ENCODE measurements at regions not wholly inside any gene's neighbourhood (a gene's known extent, or its start where the extent isn't known, plus 50 kb on each side); places are given as distances from the start of the nearest gene placed in this dataset.
"Not testable (repeated sequence)": the region's sequence is repeated elsewhere in the genome, so short reads cannot be mapped to it uniquely, and the experiment has no call there.

DNA sequence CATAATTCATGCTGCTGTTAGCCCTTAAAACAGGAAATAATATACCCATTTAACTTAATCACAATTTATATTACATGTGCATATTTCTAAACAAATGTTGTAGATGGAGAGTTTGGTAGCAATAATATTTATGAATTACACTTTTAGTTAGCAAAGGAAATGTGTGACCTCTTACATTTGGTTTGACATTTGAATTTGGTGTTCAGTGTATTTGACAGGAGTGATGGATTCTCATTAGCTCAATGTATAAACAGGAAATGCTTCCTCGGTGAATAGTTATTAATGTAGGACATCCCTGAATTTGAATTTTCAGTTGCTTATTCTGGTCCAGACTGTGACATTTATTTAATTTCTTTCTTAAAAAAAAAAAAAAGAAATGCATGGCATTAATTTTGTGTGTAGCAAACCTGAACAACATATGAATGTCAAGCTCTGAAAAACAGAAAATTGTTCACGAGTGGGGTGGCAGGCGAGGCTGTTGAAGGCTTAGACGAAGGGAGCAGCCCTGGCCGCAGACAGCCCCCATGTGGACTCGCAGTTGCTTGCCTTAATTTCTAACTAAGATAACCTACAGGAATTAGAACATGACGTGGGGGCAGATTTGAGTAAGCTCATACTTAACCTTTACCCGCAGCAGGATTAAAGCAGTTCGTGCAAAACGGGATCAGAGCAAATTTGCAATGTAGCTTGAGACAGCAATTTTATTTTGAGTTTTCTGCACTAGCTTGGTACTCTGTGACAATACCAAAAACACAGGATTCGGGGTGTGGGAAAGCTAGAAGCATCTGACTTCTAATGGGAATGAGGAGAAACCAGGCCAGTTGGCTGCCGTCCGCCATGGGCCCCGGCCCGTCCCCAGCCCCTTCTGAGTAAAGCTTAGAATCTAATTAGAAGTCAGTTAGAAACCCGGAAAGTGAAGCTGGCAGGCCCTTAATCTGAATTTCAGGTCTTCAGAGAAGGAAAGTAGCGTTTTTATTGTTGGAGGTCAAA is 134.3 kb downstream of the MACROH2A1 start:
- Histone ChIP-seq H3K9me3 (no peaks in the 10 kb centered on the region), H3K36me3 (no peaks in the 10 kb centered on the region), H3K27ac (no peak overlapping the region), H3K4me1 (no peaks in the 10 kb centered on the region), H3K27me3 (no peaks in the 10 kb centered on the region), H3K4me3 (no peak overlapping the region)
- 70 to 75% methylated on average over 17 of the region's 17 CpGs for WGBS, 2 donors
- FAIRE-seq (no peak), DNase-seq (no peak), ATAC-seq (no peak)
- intact Hi-C loops (cut with DNase I): no loop called here
- TF ChIP-seq, protein P1, sequence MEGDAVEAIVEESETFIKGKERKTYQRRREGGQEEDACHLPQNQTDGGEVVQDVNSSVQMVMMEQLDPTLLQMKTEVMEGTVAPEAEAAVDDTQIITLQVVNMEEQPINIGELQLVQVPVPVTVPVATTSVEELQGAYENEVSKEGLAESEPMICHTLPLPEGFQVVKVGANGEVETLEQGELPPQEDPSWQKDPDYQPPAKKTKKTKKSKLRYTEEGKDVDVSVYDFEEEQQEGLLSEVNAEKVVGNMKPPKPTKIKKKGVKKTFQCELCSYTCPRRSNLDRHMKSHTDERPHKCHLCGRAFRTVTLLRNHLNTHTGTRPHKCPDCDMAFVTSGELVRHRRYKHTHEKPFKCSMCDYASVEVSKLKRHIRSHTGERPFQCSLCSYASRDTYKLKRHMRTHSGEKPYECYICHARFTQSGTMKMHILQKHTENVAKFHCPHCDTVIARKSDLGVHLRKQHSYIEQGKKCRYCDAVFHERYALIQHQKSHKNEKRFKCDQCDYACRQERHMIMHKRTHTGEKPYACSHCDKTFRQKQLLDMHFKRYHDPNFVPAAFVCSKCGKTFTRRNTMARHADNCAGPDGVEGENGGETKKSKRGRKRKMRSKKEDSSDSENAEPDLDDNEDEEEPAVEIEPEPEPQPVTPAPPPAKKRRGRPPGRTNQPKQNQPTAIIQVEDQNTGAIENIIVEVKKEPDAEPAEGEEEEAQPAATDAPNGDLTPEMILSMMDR (IDR thresholded peaks at IDR 0.05): no peak

DNA sequence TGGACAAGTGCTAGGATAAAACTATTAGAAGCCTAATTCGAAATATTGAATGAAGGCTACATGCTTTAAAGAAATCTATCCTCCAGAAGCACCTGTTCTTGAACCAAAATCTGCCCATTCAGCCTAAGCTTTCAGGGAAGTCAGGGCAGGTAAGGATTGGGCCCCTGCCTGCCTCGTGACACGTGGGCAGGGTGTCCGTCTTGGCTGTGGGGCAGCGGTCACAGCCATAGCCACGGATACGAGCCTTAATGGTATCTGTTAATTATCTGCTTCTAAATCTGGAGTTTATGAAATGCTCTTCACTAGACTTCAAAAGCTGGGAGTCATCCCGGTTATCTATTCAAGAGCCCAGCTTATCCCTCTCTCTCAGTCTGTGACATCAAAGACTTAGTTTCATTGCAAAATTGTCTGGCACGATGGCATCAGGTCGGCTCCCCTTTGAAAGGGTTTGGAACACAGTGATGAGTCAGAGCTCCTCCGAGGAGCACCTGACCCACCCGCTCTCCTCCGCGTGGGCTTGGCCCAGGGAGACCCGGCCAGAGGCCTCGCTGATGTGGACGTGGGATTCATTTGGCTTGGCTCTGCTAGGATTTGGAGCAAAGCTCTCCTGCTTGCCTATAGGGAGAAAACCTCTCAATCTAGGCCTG is 135.9 kb downstream of the MACROH2A1 start:
- H3K4me3 ChIP-seq: no peak overlapping the region
- TF ChIP-seq, protein P1 (IDR thresholded peaks at IDR 0.05): no peak
- no peak for FAIRE-seq
- no peaks in the 10 kb centered on the region for H3K9me3 ChIP-seq
- H3K36me3 ChIP-seq: no peaks in the 10 kb centered on the region
- intact Hi-C loops (cut with DNase I): no loop called here
- no peak for ATAC-seq
- no peaks in the 10 kb centered on the region for H3K4me1 ChIP-seq
- no peak overlapping the region for H3K27ac ChIP-seq
- H3K27me3 ChIP-seq: no peaks in the 10 kb centered on the region
- no peak for DNase-seq
- 83 to 86% methylated on average over 17 of the region's 17 CpGs for WGBS, 2 donors

DNA sequence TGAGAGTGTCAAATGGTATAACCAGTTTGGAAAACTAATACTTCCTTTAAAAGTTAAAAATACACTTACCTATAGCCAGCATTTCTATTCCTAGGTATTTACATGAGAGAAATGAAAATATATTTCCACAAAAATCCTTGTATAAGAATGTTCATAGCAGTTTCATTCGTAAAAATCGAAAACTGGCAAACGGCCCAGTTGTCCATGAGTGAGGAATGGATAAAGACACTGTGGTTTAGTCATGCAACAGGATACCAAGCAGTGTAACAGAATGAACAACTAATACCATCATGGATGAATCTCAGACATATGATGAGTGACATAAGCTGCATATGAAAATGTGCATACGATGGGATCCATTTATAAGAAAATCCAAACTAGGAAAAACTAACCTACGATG is 136.7 kb downstream of the MACROH2A1 start:
- Histone ChIP-seq H3K9me3 (no peaks in the 10 kb centered on the region), H3K36me3 (no peaks in the 10 kb centered on the region), H3K4me3 (no peak overlapping the region), H3K27ac (no peak overlapping the region), H3K4me1 (no peaks in the 10 kb centered on the region), H3K27me3 (no peaks in the 10 kb centered on the region)
- 63 to 86% methylated on average over 5 of the region's 5 CpGs for WGBS, 2 donors
- ATAC-seq (no peak), FAIRE-seq (no peak), DNase-seq (no peak)
- TF ChIP-seq, protein P1 (IDR thresholded peaks at IDR 0.05): no peak
- intact Hi-C loops (cut with DNase I): no loop called here

DNA sequence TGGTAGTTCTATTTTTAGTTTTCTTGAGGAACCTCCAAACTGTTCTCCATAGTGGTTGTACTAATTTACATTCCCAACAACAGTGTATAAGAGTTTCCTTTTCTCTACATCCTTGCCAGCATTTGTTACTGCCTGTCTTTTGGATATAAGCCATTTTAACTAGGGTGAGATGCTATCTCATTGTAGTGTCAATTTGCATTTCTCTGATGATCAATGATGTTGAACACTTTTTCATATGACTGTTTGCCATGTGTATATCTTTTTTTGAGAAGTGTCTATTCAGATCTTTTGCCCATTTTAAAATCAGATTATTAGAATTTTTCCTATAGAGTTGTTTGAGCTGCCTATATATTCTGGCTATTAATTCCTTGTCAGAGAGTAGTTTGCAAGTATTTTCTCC is 138.9 kb downstream of the MACROH2A1 start:
- H3K27ac ChIP-seq; H3K36me3 ChIP-seq; H3K4me3 ChIP-seq; intact Hi-C loops (cut with DNase I); DNase-seq; H3K4me1 ChIP-seq; FAIRE-seq; ATAC-seq; H3K9me3 ChIP-seq; H3K27me3 ChIP-seq: not testable (repeated sequence)

DNA sequence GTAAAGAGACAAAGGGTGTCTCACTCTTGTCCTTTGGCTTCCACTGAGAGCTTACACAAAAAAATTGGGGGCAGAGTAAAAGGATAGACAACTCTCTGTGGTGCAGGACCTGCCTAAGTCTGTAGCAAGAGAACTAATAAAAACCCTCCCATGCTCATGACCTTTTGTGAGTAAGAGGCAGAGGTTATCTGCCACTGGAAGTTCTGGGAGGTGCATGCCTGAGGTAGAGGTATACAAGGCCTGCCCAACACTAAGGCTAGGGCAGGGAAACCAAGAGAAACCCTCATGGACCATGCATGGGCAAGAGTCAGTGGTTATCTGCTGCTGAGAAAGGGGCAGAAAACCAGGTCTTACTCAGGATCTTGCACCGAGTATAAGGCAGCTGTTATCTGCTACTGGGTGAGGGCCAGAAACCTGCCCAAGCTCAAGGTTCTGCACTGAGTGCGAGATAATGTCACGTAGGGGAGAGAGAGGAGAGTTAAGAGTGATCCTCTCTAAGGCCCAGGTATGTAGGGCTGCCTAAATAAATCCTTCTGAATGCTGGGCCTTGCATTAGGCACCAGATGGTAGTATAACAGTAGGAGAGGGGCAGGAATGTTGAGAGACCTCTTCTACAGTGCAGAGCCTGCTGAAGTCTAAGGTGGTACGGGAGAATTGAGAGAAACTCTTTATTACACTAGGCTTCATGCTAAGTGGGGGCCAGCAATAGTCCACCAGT is 143.4 kb downstream of the MACROH2A1 start:
- Histone ChIP-seq H3K36me3 (no peaks in the 10 kb centered on the region), H3K27ac (no peak overlapping the region), H3K4me1 (no peaks in the 10 kb centered on the region), H3K27me3 (no peaks in the 10 kb centered on the region), H3K4me3 (no peak overlapping the region), H3K9me3 (no peaks in the 10 kb centered on the region)
- intact Hi-C loops (cut with DNase I): no loop called here
- no peak for ATAC-seq
- FAIRE-seq: no peak
- DNase-seq: no peak
- WGBS, 2 donors: 54 to 61% methylated on average over 4 of the region's 4 CpGs
- TF ChIP-seq, protein P1 (IDR thresholded peaks at IDR 0.05): no peak

All from pancreas (tissue), 10 donors.